ENCODE measurements at regions not wholly inside any gene's neighbourhood (a gene's known extent, or its start where the extent isn't known, plus 50 kb on each side); places are given as distances from the start of the nearest gene placed in this dataset.
"Not testable (repeated sequence)": the region's sequence is repeated elsewhere in the genome, so short reads cannot be mapped to it uniquely, and the experiment has no call there.

DNA sequence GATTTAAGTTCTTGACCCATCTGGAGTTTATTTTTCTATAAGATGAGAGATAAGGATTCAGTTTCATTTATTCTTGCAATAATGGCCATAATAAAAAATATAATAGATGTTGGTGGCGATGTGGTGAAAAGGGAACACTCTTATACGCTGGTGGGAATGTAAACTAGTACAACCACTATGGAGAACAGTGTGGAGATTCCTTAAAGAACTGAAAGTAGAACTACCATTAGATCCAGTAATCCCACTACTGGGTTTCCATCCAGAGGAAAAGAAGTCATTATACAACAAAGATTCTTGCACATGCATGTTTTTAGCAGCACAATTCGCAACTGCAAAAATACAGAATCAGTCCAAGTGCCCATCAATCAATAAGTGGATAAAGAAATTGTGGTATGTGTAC, 1040.5 kb upstream of the GYPC start:
- Mint-ChIP-seq H3K27ac (no peak overlapping the region), H3K27me3 (ENCODE audit: low read depth) (no peaks in the 10 kb centered on the region), H3K4me1 (ENCODE audit: low read depth) (no peaks in the 10 kb centered on the region), H3K9me3 (peaks cover 10% of the 10 kb centered on the region), H3K4me3 (no peak overlapping the region), H3K36me3 (ENCODE audit: low read depth) (no peaks in the 10 kb centered on the region)
- no peak for DNase-seq (ENCODE audit: low spot score)

DNA sequence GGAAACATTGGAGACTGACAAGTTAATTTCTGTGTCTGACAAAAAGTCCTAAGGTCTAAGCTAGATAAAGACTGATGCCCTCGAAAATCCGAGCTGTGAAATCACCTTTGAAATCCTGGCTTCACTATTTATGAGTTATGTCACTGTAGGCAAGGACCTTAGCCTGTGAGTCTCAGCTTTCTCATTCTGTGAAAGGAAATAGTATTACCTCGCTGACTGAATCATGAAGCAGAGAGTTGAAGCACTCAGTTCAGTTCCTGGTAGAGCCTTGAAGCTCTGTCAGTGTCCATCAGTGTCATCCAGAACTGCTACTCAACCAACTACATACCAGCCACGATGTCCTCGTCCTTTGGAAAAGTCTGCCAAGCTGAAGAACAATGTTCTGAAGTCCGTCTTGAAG, 1025.6 kb upstream of the GYPC start:
- Mint-ChIP-seq H3K4me1 (ENCODE audit: low read depth) (no peaks in the 10 kb centered on the region), H3K27ac (no peak overlapping the region), H3K9me3 (peaks cover 47% of the 10 kb centered on the region), H3K27me3 (ENCODE audit: low read depth) (no peaks in the 10 kb centered on the region), H3K4me3 (no peak overlapping the region), H3K36me3 (ENCODE audit: low read depth) (no peaks in the 10 kb centered on the region)
- no peak for DNase-seq (ENCODE audit: low spot score)

DNA sequence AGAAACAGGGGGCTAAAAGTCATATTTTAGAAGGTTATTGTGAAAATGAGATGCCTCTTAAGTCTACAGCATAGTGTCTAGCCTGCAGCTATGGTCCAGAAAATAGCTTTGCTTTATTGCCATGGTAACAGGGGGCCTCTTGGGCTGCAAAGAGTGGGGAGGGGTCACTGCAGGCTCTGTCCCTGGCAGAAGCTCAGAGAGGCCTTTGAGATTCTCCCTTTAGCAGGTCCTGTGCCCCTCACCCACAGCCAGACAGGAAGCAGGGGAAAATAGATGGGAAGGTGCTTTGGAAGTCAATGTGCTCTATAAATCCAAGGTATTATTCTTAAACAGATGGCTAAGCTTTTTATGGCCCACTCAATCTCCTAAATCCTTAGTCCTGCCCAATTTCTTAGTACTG, 1021.3 kb upstream of the GYPC start:
- DNase-seq (ENCODE audit: low spot score): no peak
- Mint-ChIP-seq H3K4me3 (no peak overlapping the region), H3K36me3 (ENCODE audit: low read depth) (no peaks in the 10 kb centered on the region), H3K27me3 (ENCODE audit: low read depth) (no peaks in the 10 kb centered on the region), H3K4me1 (ENCODE audit: low read depth) (no peaks in the 10 kb centered on the region), H3K27ac (no peak overlapping the region), H3K9me3 (peaks cover 12% of the 10 kb centered on the region)

DNA sequence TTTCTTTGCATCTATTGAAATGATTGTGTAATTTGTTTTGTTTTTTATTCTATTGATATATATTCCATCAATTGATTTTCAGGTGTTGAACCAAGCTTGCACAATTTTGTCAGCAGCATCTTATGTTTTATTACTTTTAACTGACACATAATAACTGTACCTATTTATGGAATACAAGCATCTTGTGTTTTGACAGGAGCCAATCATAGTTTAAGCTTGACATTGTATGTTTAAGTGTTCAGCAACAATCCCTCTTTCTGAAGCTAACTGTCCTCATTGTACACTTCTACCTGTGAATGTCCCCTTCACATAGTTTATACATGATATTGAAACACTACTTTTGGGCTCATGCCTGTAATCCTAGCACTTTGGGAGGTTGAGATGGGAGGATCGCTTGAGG, 1017.6 kb upstream of the GYPC start:
- H3K9me3 Mint-ChIP-seq: peaks cover 7% of the 10 kb centered on the region
- no peaks in the 10 kb centered on the region for H3K36me3 Mint-ChIP-seq (ENCODE audit: low read depth)
- H3K4me3 Mint-ChIP-seq: no peak overlapping the region

DNA sequence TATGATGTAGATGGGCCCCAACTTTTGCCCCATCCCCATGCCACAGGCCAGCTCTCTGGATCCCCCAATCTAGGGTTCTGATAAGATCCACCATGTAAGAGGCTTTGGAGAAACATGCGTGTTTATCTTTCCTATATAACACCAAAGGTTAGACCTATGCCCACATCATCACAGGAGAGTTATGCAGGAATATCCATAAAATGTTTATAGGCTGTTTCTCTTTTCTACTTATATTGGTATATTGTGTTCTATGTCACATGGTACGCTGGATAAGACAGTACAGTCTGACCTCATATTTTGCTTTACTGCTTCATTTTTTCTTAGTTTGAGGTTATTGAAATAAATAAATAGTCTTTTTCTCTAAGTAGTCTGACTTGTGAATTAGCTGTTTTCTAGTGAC, 1013.9 kb upstream of the GYPC start:
- no peaks in the 10 kb centered on the region for H3K4me1 Mint-ChIP-seq (ENCODE audit: low read depth)
- no peaks in the 10 kb centered on the region for H3K27me3 Mint-ChIP-seq (ENCODE audit: low read depth)
- no peak overlapping the region for H3K4me3 Mint-ChIP-seq
- no peak for DNase-seq (ENCODE audit: low spot score)
- H3K27ac Mint-ChIP-seq: no peak overlapping the region
- peaks cover 7% of the 10 kb centered on the region for H3K9me3 Mint-ChIP-seq
- H3K36me3 Mint-ChIP-seq (ENCODE audit: low read depth): no peaks in the 10 kb centered on the region

More for the DNA sequence above, 1017.6 kb upstream of the GYPC start:
- DNase-seq (ENCODE audit: low spot score): no peak
- Mint-ChIP-seq H3K27me3 (ENCODE audit: low read depth) (no peaks in the 10 kb centered on the region), H3K27ac (no peak overlapping the region), H3K4me1 (ENCODE audit: low read depth) (no peaks in the 10 kb centered on the region)

DNA sequence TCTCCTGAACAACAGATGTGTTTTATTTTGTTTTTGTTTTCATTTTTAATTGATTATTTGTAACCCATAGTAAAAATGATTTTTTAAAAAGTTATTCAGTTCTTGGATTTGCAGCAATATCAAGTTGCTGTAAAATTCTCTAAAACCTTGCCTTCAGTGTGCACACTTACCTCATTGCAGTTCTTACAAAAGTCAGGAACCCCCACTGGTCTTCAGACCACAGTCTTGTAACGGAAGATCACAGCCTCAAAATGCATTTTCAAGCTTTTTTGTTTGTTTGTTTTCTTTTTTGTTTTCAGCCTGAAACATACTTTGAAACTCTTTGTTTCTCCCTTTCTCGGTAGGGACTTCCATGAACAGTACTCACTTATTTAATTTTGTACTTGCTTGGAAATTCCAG, 1012.8 kb upstream of the GYPC start:
- Mint-ChIP-seq H3K9me3 (peaks cover 11% of the 10 kb centered on the region), H3K36me3 (ENCODE audit: low read depth) (no peaks in the 10 kb centered on the region), H3K4me1 (ENCODE audit: low read depth) (no peaks in the 10 kb centered on the region), H3K27me3 (ENCODE audit: low read depth) (no peaks in the 10 kb centered on the region), H3K27ac (no peak overlapping the region), H3K4me3 (no peak overlapping the region)
- no peak for DNase-seq (ENCODE audit: low spot score)

DNA sequence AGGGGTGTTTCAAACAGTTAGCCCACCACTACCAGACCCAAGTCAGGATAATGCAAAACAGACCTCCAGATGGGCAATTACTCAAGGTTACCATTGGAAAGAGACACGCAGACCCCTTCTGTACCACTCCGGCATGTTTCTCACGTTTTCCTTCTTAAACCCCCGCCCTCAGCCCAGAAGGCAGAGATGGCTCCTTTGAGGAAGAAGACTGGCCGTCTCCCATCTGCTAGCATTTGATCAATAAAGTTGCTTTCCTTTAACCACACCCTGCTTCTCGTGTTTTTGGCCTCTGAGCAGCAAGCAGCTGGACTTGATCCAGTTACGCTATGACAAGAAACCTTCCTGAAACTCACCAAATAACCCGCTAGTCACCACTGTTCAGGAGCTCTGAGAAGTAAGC, 1012.4 kb upstream of the GYPC start:
- peaks cover 14% of the 10 kb centered on the region for H3K9me3 Mint-ChIP-seq
- H3K27ac Mint-ChIP-seq: no peak overlapping the region
- H3K36me3 Mint-ChIP-seq (ENCODE audit: low read depth): no peaks in the 10 kb centered on the region
- no peaks in the 10 kb centered on the region for H3K4me1 Mint-ChIP-seq (ENCODE audit: low read depth)
- no peaks in the 10 kb centered on the region for H3K27me3 Mint-ChIP-seq (ENCODE audit: low read depth)
- no peak for DNase-seq (ENCODE audit: low spot score)
- H3K4me3 Mint-ChIP-seq: no peak overlapping the region

- no peak for DNase-seq (ENCODE audit: low spot score)
- Mint-ChIP-seq H3K4me1 (ENCODE audit: low read depth) (no peaks in the 10 kb centered on the region), H3K9me3 (peaks cover 14% of the 10 kb centered on the region), H3K27ac (no peak overlapping the region), H3K27me3 (ENCODE audit: low read depth) (no peaks in the 10 kb centered on the region), H3K4me3 (no peak overlapping the region), H3K36me3 (ENCODE audit: low read depth) (no peaks in the 10 kb centered on the region)
Measured at GRCh38 chr2:125644257-125644656, 1011.7 kb upstream of the GYPC start.

DNA sequence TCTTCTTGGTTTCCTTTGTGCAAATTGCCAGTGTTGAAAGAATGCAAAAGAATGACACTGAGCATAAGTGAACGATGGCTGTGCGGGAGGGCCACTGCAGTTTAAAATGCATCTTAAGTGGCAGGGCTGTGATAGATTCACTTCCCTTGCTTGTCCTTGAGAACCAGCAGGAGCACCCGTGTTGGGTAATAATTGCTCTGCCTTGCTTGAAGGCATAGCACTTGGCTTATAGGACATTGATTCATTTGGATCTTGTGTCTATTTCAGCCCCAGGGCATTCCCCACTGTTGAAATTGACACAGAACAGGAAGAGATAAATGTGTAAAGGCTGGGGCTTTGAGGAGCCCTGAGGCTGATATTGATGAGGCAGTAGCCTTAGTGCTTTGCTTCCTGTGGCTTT, 1003.7 kb upstream of the GYPC start:
- DNase-seq (ENCODE audit: low spot score): no peak
- Mint-ChIP-seq H3K36me3 (ENCODE audit: low read depth) (no peaks in the 10 kb centered on the region), H3K27ac (no peak overlapping the region), H3K9me3 (peaks cover 20% of the 10 kb centered on the region), H3K4me1 (ENCODE audit: low read depth) (no peaks in the 10 kb centered on the region), H3K4me3 (no peak overlapping the region), H3K27me3 (ENCODE audit: low read depth) (no peaks in the 10 kb centered on the region)

DNA sequence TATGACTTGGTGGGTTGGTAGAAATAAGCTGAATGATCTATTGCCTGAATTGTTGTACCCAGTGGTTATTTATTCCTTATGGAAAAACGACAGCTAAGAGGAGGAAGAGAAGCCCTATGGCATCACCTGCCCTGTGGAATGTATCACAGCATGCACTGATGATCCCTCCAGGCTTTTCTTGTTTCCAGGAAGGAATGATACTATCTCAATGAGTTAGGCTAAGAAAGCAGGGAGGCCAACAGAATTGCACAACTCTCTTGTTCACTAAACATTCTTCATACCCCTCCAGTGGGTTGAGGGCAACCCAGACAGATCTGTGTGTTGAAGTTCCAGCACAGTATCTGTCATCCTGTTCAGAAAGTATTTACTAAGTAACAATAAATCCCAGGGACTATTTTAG, 1001.7 kb upstream of the GYPC start:
- no peak overlapping the region for H3K4me3 Mint-ChIP-seq
- DNase-seq (ENCODE audit: low spot score): no peak

DNA sequence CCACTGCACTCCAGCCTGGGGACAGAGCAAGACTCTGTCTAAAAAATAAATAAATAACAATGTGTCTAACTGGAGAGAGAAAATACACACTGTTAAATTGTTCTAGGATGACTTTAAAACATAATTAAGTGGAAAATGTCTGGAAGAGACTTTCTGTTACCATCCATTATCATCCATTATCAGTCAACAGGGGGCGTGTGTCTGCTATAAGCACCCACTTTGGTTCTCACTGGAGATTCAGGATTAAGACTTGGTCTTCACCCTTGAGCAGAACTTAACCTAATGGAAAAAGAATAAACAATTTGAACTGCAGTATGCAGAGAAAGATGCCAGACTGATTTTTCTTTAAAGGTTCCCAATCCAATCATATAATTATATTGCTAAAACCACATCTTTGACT, 999.8 kb upstream of the GYPC start:
- no peak overlapping the region for H3K27ac Mint-ChIP-seq
- no peaks in the 10 kb centered on the region for H3K4me1 Mint-ChIP-seq (ENCODE audit: low read depth)
- no peak for DNase-seq (ENCODE audit: low spot score)
- H3K9me3 Mint-ChIP-seq: peaks cover 34% of the 10 kb centered on the region
- H3K36me3 Mint-ChIP-seq (ENCODE audit: low read depth): no peaks in the 10 kb centered on the region
- no peak overlapping the region for H3K4me3 Mint-ChIP-seq
- H3K27me3 Mint-ChIP-seq (ENCODE audit: low read depth): no peaks in the 10 kb centered on the region

More for the DNA sequence above, 1001.7 kb upstream of the GYPC start:
- H3K27ac Mint-ChIP-seq: no peak overlapping the region
- H3K9me3 Mint-ChIP-seq: peaks cover 25% of the 10 kb centered on the region
- no peaks in the 10 kb centered on the region for H3K36me3 Mint-ChIP-seq (ENCODE audit: low read depth)
- H3K27me3 Mint-ChIP-seq (ENCODE audit: low read depth): no peaks in the 10 kb centered on the region
- H3K4me1 Mint-ChIP-seq (ENCODE audit: low read depth): no peaks in the 10 kb centered on the region

DNA sequence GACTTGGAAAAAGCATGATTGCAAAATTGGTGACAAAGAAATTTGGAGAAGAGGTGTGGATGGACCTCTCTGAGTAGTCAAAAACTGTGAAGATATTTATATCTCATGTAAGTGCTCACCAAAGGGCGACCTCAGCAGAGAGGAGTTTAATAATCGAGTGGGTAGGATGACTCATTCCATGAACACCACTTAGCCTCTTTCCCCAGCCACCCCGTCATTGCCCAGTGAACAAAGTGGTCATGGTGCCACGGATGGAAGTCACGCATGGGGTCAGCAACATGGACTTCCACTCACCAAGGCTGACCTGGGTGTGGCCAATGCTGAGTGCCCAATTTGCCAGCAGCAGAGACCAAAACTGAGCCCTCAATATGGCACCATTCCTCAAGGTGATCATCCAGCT, 997.4 kb upstream of the GYPC start:
- peaks cover 28% of the 10 kb centered on the region for H3K9me3 Mint-ChIP-seq
- no peak overlapping the region for H3K27ac Mint-ChIP-seq
- no peak overlapping the region for H3K4me3 Mint-ChIP-seq
- no peak for DNase-seq (ENCODE audit: low spot score)
- no peaks in the 10 kb centered on the region for H3K4me1 Mint-ChIP-seq (ENCODE audit: low read depth)
- no peaks in the 10 kb centered on the region for H3K36me3 Mint-ChIP-seq (ENCODE audit: low read depth)
- no peaks in the 10 kb centered on the region for H3K27me3 Mint-ChIP-seq (ENCODE audit: low read depth)

- not testable (repeated sequence) for H3K4me3 Mint-ChIP-seq; DNase-seq (ENCODE audit: low spot score); H3K27ac Mint-ChIP-seq; H3K4me1 Mint-ChIP-seq (ENCODE audit: low read depth); H3K27me3 Mint-ChIP-seq (ENCODE audit: low read depth); H3K36me3 Mint-ChIP-seq (ENCODE audit: low read depth)
- H3K9me3 Mint-ChIP-seq: peaks cover 32% of the 10 kb centered on the region
Measured at GRCh38 chr2:125660369-125660768, 995.6 kb upstream of the GYPC start.

DNA sequence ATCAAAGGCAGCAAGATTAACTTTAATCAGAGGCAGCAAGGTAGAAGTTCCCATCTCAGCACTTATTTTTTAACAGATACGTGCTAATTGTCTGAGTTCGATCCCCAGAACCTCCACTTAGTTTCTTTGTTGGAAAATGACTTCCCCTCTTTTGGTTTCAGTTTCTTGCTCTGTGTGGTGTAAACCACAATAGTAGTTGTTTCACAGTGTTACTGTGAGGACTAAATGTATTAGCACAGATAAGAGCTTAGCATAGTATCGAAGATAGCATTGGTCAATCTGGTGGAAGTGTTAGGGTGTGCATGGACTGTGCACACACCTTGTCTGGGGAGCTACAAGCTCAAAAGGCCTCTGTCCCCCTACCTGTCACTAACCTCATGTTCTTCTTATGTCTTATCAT, 988.3 kb upstream of the GYPC start:
- no peak overlapping the region for H3K27ac Mint-ChIP-seq
- H3K27me3 Mint-ChIP-seq (ENCODE audit: low read depth): no peaks in the 10 kb centered on the region
- DNase-seq (ENCODE audit: low spot score): no peak
- no peak overlapping the region for H3K4me3 Mint-ChIP-seq
- no peaks in the 10 kb centered on the region for H3K36me3 Mint-ChIP-seq (ENCODE audit: low read depth)
- H3K4me1 Mint-ChIP-seq (ENCODE audit: low read depth): no peaks in the 10 kb centered on the region
- peaks cover 14% of the 10 kb centered on the region for H3K9me3 Mint-ChIP-seq

GRCh38 chr2:125679903-125680302, 976.1 kb upstream of the GYPC start:
- H3K9me3 Mint-ChIP-seq: peaks cover 34% of the 10 kb centered on the region
- no peaks in the 10 kb centered on the region for H3K36me3 Mint-ChIP-seq (ENCODE audit: low read depth)
- H3K27ac Mint-ChIP-seq: no peak overlapping the region
- no peak for DNase-seq (ENCODE audit: low spot score)
- H3K4me3 Mint-ChIP-seq: no peak overlapping the region
- H3K4me1 Mint-ChIP-seq (ENCODE audit: low read depth): no peaks in the 10 kb centered on the region
- no peaks in the 10 kb centered on the region for H3K27me3 Mint-ChIP-seq (ENCODE audit: low read depth)

Data from T-helper 2 cell treated with Interferon-gamma antibody and Interleukin-4, amounts not matched to agents 5 μg/mL and 100 μg/mL, for 36 hours (primary cell).